IMR-90 (cell line): ENCODE measurements at regions not wholly inside any gene's neighbourhood (a gene's known extent, or its start where the extent isn't known, plus 50 kb on each side); places are given as distances from the start of the nearest gene placed in this dataset.

Source experiments
- ATAC-seq: fragments of 200-7000 bp; cut with Tn5 transposase; 2 replicates; pipeline ENCODE4 v1.9.1; 2020; ENCODE audit warnings: low read depth, mild to moderate bottlenecking, moderate library complexity
- BruUV-seq: library from RNA; stranded (reverse); fragments of 400-500 nt; replicated peaks from 2 replicates; lab custom pipeline; 2021; lab: Mats Ljungman, UMichigan
- CTCF ChIA-PET: fragments of 300-600 bp; formaldehyde crosslinking; extraction: SDS; loops from one replicate; lab custom pipeline; 2021; ENCODE audit warnings: antibody characterized with exemption; lab: Yijun Ruan, JAX
- POLR2A ChIA-PET: fragments of 300-600 bp; sonication (Branson Sonifier 250); formaldehyde crosslinking; loops from one replicate; lab custom pipeline; 2022; ENCODE audit warnings: antibody characterized with exemption; ENCODE audit not compliant: unreplicated experiment; lab: Charles Lee
- DNase-seq: peaks from one replicate; pipeline ENCODE4 v3.0.0; 2013
- H2AFZ ChIP-seq: replicated peaks from 2 replicates; pipeline ENCODE3; 2013; ENCODE audit warnings: low read length, mild to moderate bottlenecking; ENCODE audit not compliant: poor library complexity
- H2AK5ac ChIP-seq: 2 replicates; pipeline ENCODE4 v1.6.1; 2013; ENCODE audit warnings: low read depth, low read length, inconsistent platforms
- H2AK9ac ChIP-seq: replicated peaks from 2 replicates; pipeline ENCODE3; 2013; ENCODE audit warnings: mild to moderate bottlenecking, low read depth, low read length, moderate library complexity; ENCODE audit not compliant: poor library complexity
- H2BK120ac ChIP-seq: 2 replicates; pipeline ENCODE4 v1.6.1; 2013; ENCODE audit warnings: low read depth, low read length, inconsistent platforms
- H2BK15ac ChIP-seq: 3 replicates; pipeline ENCODE4 v1.6.1; 2013; ENCODE audit warnings: low read depth, low read length, inconsistent platforms
- H2BK20ac ChIP-seq: 2 replicates; pipeline ENCODE4 v1.6.1; 2013; ENCODE audit warnings: low read depth, mild to moderate bottlenecking, inconsistent platforms, low read length, moderate library complexity
- H2BK5ac ChIP-seq: 2 replicates; pipeline ENCODE4 v1.6.1; 2013; ENCODE audit warnings: mild to moderate bottlenecking, low read depth, low read length, inconsistent platforms; ENCODE audit not compliant: poor library complexity, severe bottlenecking
- H3K14ac ChIP-seq: replicated peaks from 2 replicates; pipeline ENCODE4 v1.6.1; 2013; ENCODE audit warnings: low read depth, low read length, inconsistent platforms
- H3K18ac ChIP-seq: 2 replicates; pipeline ENCODE4 v1.6.1; 2013; ENCODE audit warnings: low read depth, low read length, control low read depth
- H3K23ac ChIP-seq: 2 replicates; pipeline ENCODE4 v1.6.1; 2013; ENCODE audit warnings: low read depth, low read length, inconsistent platforms
- H3K27ac ChIP-seq: 2 replicates; pipeline ENCODE4 v1.5.1; 2013; ENCODE audit warnings: mild to moderate bottlenecking, control low read depth, low read length; ENCODE audit not compliant: insufficient read depth
- H3K27me3 ChIP-seq: 2 replicates; pipeline ENCODE4 v1.6.1; 2013; ENCODE audit warnings: low read length; ENCODE audit not compliant: control insufficient read depth, insufficient read depth
- H3K36me3 ChIP-seq: 2 replicates; pipeline ENCODE4 v1.6.1; 2013; ENCODE audit warnings: low read length, mixed read lengths; ENCODE audit not compliant: control insufficient read depth, insufficient read depth
- H3K4ac ChIP-seq: 2 replicates; pipeline ENCODE4 v1.6.1; 2013; ENCODE audit warnings: low read depth, low read length, inconsistent platforms
- H3K4me1 ChIP-seq: 2 replicates; pipeline ENCODE4 v1.6.1; 2013; ENCODE audit warnings: low read length, mixed read lengths; ENCODE audit not compliant: control insufficient read depth, insufficient read depth
- H3K4me2 ChIP-seq: 2 replicates; pipeline ENCODE4 v1.6.1; 2013; ENCODE audit warnings: low read depth, mild to moderate bottlenecking, control low read depth, low read length, moderate library complexity
- H3K4me3 ChIP-seq: 2 replicates; pipeline ENCODE4 v1.5.1; 2013; ENCODE audit warnings: low read depth, mild to moderate bottlenecking, control low read depth, low read length, moderate library complexity; ENCODE audit not compliant: insufficient read depth
- H3K56ac ChIP-seq: 2 replicates; pipeline ENCODE4 v1.6.1; 2013; ENCODE audit warnings: low read length, inconsistent platforms; ENCODE audit not compliant: insufficient read depth; ENCODE audit errors: extremely low read depth
- H3K79me1 ChIP-seq, 2 experiments: 2 replicates each; pipeline ENCODE4 v1.6.1; 2013; ENCODE audit warnings: low read length in 2 of 2, inconsistent platforms in 1 of 2, low read depth in 1 of 2
- H3K9ac ChIP-seq: 2 replicates; pipeline ENCODE4 v1.6.1; 2013; ENCODE audit warnings: low read depth, low read length, control low read depth
- H3K9me1 ChIP-seq: 2 replicates; pipeline ENCODE4 v1.6.1; 2013; ENCODE audit warnings: low read length, inconsistent platforms; ENCODE audit not compliant: insufficient read depth
- H3K9me3 ChIP-seq: 2 replicates; pipeline ENCODE4 v1.6.1; 2013; ENCODE audit warnings: low read length; ENCODE audit not compliant: control insufficient read depth, insufficient read depth
- H4K20me1 ChIP-seq: 2 replicates; pipeline ENCODE4 v1.6.1; 2013; ENCODE audit warnings: low read length, inconsistent platforms; ENCODE audit not compliant: insufficient read depth
- H4K5ac ChIP-seq: 2 replicates; pipeline ENCODE4 v1.6.1; 2013; ENCODE audit warnings: mild to moderate bottlenecking, low read depth, low read length, control low read depth
- H4K8ac ChIP-seq, 2 experiments: 2 replicates each; pipeline ENCODE4 v1.6.1; 2013; ENCODE audit warnings: low read depth in 2 of 2, low read length in 2 of 2, control low read depth in 1 of 2, inconsistent platforms in 1 of 2
- H4K91ac ChIP-seq: 2 replicates; pipeline ENCODE4 v1.6.1; 2013; ENCODE audit warnings: low read depth, low read length, inconsistent platforms; ENCODE audit not compliant: insufficient read depth
- BHLHE40 ChIP-seq: fragments of 150-350 bp; IDR thresholded peaks from 2 replicates; pipeline ENCODE4 v1.6.1; 2016; ENCODE audit warnings: mild to moderate bottlenecking, low read depth, low read length
- CEBPB ChIP-seq: IDR thresholded peaks from 2 replicates; pipeline ENCODE4 v1.6.1; 2012; ENCODE audit warnings: low read depth, low read length, improper control_type of control experiment
- CHD1 ChIP-seq: IDR thresholded peaks from 2 replicates; pipeline ENCODE4 v1.6.1; 2012; ENCODE audit warnings: low read depth, low read length, improper control_type of control experiment
- MAFK ChIP-seq: IDR thresholded peaks from 2 replicates; pipeline ENCODE4 v1.6.1; 2012; ENCODE audit warnings: low read depth, low read length, improper control_type of control experiment
- MAZ ChIP-seq: IDR thresholded peaks from 2 replicates; pipeline ENCODE4 v1.6.1; 2012; ENCODE audit warnings: low read depth, mild to moderate bottlenecking, low read length, improper control_type of control experiment, moderate library complexity, borderline replicate concordance
- MXI1 ChIP-seq: IDR thresholded peaks from 2 replicates; pipeline ENCODE4 v1.6.1; 2012; ENCODE audit warnings: low read depth, mild to moderate bottlenecking, low read length, moderate library complexity, borderline replicate concordance
- NFE2L2 ChIP-seq: fragments of 150-350 bp; IDR thresholded peaks from 2 replicates; pipeline ENCODE4 v1.6.1; 2016; ENCODE audit warnings: low read depth, mild to moderate bottlenecking, low read length
- POLR2A ChIP-seq: IDR thresholded peaks from 2 replicates; pipeline ENCODE4 v1.6.1; 2012; ENCODE audit warnings: mild to moderate bottlenecking, low read depth, low read length
- RCOR1 ChIP-seq: IDR thresholded peaks from 2 replicates; pipeline ENCODE4 v1.6.1; 2012; ENCODE audit warnings: mild to moderate bottlenecking, low read length, improper control_type of control experiment; ENCODE audit not compliant: insufficient replicate concordance
- WGBS, 2 experiments: methylation state at CpG; one replicate each; pipeline versions ENCODE4 v1.1.5 to v1.1.7; 2013; ENCODE audit warnings: missing lambda C conversion rate in 2 of 2; ENCODE audit not compliant: insufficient read length in 1 of 2; ENCODE audit errors: extremely low coverage in 2 of 2; 5-methylcytosine and 5-hydroxymethylcytosine counted together
- dilution Hi-C: fragments of 300-500 bp; cut with HindIII; formaldehyde crosslinking; loops from one replicate; pipeline ENCODE4 v1.14.3; 2018; ENCODE audit warnings: low sequenced_read_pairs; ENCODE audit not compliant: unreplicated experiment
- in situ Hi-C: fragments of 300-500 bp; cut with MboI; formaldehyde crosslinking; loops from 3 replicates; pipeline ENCODE4 v1.14.3; 2019; ENCODE audit warnings: low sequenced_read_pairs, inconsistent platforms, mixed read lengths
- intact Hi-C: fragments of 100-400 bp; cut with micrococcal nuclease; formaldehyde crosslinking; loops from 2 replicates; pipeline ENCODE4 v1.10.0; 2022
- TF ChIP-seq, protein P1 (sequence below): fragments of 150-350 bp; IDR thresholded peaks from 2 replicates; pipeline ENCODE4 v1.6.1; 2016; ENCODE audit warnings: low read depth, mild to moderate bottlenecking, low read length, moderate library complexity, borderline replicate concordance
- TF ChIP-seq, protein P2 (sequence below): conservative IDR thresholded peaks from 2 replicates; pipeline ENCODE4 v1.5.1; 2012; ENCODE audit warnings: mild to moderate bottlenecking, low read depth, low read length, improper control_type of control experiment
- TF ChIP-seq, protein P3 (sequence below): fragments of 150-350 bp; IDR thresholded peaks from 2 replicates; pipeline ENCODE4 v1.6.1; 2017; ENCODE audit warnings: mild to moderate bottlenecking, antibody characterized with exemption, low read length, low read depth

DNA sequence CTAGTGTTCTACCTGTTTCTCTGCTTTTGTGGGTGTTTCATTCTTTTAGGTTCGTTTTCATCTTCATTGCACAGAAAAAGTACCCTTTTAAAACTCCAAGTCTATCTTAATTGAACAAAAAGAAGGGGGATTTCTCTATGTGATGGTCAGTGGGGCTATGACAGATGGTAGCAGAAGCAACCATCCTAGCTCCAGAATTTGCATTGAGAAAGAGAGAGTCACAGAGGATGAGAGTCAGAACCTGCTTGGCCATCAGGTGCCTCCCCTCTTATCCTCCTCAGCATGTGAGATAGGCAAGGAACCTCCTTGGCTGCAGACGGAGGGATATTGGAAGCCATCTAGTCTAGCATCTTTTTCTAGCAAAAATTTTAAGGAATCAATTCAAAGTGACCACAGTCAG, 398.0 kb upstream of the DCC start:
- dilution Hi-C loops (no loop called here), intact Hi-C loops (no loop called here), in situ Hi-C loops (no loop called here)
- H2BK5ac ChIP-seq = no peak overlapping the region
- no peaks in the 10 kb centered on the region for H3K27me3 ChIP-seq
- H3K4me2 ChIP-seq = no peak overlapping the region
- no peak overlapping the region for H3K4ac ChIP-seq
- H4K8ac ChIP-seq = no peak overlapping the region
- ChIA-PET CTCF (no interaction called here), POLR2A (no interaction called here)
- H2BK120ac ChIP-seq = no peak overlapping the region
- no peak overlapping the region for H3K18ac ChIP-seq
- H3K9me3 ChIP-seq = peaks cover 7% of the 10 kb centered on the region; the same call in 1 of the 2 replicates
- no peak overlapping the region for H2BK20ac ChIP-seq
- H3K4me1 ChIP-seq = no peaks in the 10 kb centered on the region
- no TSS peak for BruUV-seq
- DNase-seq (no peak), ATAC-seq (no peak)
- H3K14ac ChIP-seq = no peak overlapping the region
- no peak overlapping the region for H2AK5ac ChIP-seq
- H3K56ac ChIP-seq = no peak overlapping the region
- no peak overlapping the region for H2BK15ac ChIP-seq
- H2AFZ ChIP-seq = no peak overlapping the region
- no peaks in the 10 kb centered on the region for H3K79me1 ChIP-seq
- H3K9me1 ChIP-seq = no peaks in the 10 kb centered on the region
- TF ChIP-seq, protein P1, sequence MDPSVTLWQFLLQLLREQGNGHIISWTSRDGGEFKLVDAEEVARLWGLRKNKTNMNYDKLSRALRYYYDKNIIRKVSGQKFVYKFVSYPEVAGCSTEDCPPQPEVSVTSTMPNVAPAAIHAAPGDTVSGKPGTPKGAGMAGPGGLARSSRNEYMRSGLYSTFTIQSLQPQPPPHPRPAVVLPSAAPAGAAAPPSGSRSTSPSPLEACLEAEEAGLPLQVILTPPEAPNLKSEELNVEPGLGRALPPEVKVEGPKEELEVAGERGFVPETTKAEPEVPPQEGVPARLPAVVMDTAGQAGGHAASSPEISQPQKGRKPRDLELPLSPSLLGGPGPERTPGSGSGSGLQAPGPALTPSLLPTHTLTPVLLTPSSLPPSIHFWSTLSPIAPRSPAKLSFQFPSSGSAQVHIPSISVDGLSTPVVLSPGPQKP = no peak
- no peak for TF ChIP-seq NFE2L2
- TF ChIP-seq, protein P2, sequence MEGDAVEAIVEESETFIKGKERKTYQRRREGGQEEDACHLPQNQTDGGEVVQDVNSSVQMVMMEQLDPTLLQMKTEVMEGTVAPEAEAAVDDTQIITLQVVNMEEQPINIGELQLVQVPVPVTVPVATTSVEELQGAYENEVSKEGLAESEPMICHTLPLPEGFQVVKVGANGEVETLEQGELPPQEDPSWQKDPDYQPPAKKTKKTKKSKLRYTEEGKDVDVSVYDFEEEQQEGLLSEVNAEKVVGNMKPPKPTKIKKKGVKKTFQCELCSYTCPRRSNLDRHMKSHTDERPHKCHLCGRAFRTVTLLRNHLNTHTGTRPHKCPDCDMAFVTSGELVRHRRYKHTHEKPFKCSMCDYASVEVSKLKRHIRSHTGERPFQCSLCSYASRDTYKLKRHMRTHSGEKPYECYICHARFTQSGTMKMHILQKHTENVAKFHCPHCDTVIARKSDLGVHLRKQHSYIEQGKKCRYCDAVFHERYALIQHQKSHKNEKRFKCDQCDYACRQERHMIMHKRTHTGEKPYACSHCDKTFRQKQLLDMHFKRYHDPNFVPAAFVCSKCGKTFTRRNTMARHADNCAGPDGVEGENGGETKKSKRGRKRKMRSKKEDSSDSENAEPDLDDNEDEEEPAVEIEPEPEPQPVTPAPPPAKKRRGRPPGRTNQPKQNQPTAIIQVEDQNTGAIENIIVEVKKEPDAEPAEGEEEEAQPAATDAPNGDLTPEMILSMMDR = no peak
- no peak for TF ChIP-seq CHD1
- TF ChIP-seq, protein P3, sequence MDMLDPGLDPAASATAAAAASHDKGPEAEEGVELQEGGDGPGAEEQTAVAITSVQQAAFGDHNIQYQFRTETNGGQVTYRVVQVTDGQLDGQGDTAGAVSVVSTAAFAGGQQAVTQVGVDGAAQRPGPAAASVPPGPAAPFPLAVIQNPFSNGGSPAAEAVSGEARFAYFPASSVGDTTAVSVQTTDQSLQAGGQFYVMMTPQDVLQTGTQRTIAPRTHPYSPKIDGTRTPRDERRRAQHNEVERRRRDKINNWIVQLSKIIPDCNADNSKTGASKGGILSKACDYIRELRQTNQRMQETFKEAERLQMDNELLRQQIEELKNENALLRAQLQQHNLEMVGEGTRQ = no peak
- no peak for TF ChIP-seq CEBPB
- no peak for TF ChIP-seq MAZ
- TF ChIP-seq MXI1 = no peak
- TF ChIP-seq BHLHE40 = no peak
- TF ChIP-seq MAFK = no peak
- TF ChIP-seq RCOR1 = no peak
- TF ChIP-seq POLR2A = no peak
- H3K27ac ChIP-seq = no peak overlapping the region
- no peak overlapping the region for H4K91ac ChIP-seq
- no peaks in the 10 kb centered on the region for H4K20me1 ChIP-seq
- WGBS, 2 experiments = no CpG with 5 or more reads among the region's 2 CpGs
- H2AK9ac ChIP-seq = no peak overlapping the region
- no peak overlapping the region for H3K23ac ChIP-seq
- no peak overlapping the region for H3K9ac ChIP-seq
- no peak overlapping the region for H4K5ac ChIP-seq
- H3K36me3 ChIP-seq = no peaks in the 10 kb centered on the region
- no peak overlapping the region for H3K4me3 ChIP-seq
